Activated B cell treated with CpG ODN at 0.5 μM for 24 hours (primary cell): ENCODE measurements at regions not wholly inside any gene's neighbourhood (a gene's known extent, or its start where the extent isn't known, plus 50 kb on each side); places are given as distances from the start of the nearest gene placed in this dataset.

Source experiments
- ATAC-seq: fragments of 200-7000 bp; cut with Tn5 transposase; one replicate; pipeline ENCODE4 v1.10.0; 2021; ENCODE audit warnings: low read depth, mild to moderate bottlenecking, moderate library complexity
- CTCF ChIA-PET: fragments of 350-600 bp; sonication (Branson Sonifier 250); formaldehyde crosslinking; loops from one replicate; lab custom pipeline; 2021; ENCODE audit warnings: antibody characterized with exemption; lab: Charles Lee
- POLR2A ChIA-PET: fragments of 350-600 bp; sonication (Branson Sonifier 250); formaldehyde crosslinking; loops from one replicate; lab custom pipeline; 2021; ENCODE audit warnings: antibody characterized with exemption; lab: Charles Lee
- DNase-seq: peaks from one replicate; pipeline ENCODE4 v3.0.0; 2022
- H3K27ac Mint-ChIP-seq: one replicate; pipeline ENCODE4 v1.8.0; 2020; ENCODE audit warnings: mixed read lengths
- H3K27me3 Mint-ChIP-seq: one replicate; pipeline ENCODE4 v1.8.0; 2021; ENCODE audit warnings: mixed read lengths
- H3K36me3 Mint-ChIP-seq: one replicate; pipeline ENCODE4 v1.8.0; 2021; ENCODE audit warnings: low read depth, mixed read lengths
- H3K4me1 Mint-ChIP-seq: one replicate; pipeline ENCODE4 v1.8.0; 2021; ENCODE audit warnings: mixed read lengths
- H3K4me3 Mint-ChIP-seq: one replicate; pipeline ENCODE4 v1.8.0; 2020; ENCODE audit warnings: mild to moderate bottlenecking, mixed read lengths
- H3K9me3 Mint-ChIP-seq: one replicate; pipeline ENCODE4 v1.8.0; 2020; ENCODE audit warnings: mixed read lengths
- intact Hi-C: fragments of 100-400 bp; cut with micrococcal nuclease; formaldehyde crosslinking; loops from one replicate; pipeline ENCODE4 v1.15.1; 2024
- TF ChIP-seq, protein P1 (sequence below): fragments of 200-600 bp; IDR thresholded peaks from one replicate; pipeline ENCODE4 v1.8.0; 2022; ENCODE audit warnings: antibody characterized with exemption, mild to moderate bottlenecking

GRCh38 chr7:125746510-125746909, 816.9 kb upstream of the POT1 start:
- TF ChIP-seq, protein P1, sequence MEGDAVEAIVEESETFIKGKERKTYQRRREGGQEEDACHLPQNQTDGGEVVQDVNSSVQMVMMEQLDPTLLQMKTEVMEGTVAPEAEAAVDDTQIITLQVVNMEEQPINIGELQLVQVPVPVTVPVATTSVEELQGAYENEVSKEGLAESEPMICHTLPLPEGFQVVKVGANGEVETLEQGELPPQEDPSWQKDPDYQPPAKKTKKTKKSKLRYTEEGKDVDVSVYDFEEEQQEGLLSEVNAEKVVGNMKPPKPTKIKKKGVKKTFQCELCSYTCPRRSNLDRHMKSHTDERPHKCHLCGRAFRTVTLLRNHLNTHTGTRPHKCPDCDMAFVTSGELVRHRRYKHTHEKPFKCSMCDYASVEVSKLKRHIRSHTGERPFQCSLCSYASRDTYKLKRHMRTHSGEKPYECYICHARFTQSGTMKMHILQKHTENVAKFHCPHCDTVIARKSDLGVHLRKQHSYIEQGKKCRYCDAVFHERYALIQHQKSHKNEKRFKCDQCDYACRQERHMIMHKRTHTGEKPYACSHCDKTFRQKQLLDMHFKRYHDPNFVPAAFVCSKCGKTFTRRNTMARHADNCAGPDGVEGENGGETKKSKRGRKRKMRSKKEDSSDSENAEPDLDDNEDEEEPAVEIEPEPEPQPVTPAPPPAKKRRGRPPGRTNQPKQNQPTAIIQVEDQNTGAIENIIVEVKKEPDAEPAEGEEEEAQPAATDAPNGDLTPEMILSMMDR: no peak
- POLR2A ChIA-PET: no interaction called here
- H3K36me3 Mint-ChIP-seq: no peaks in the 10 kb centered on the region
- no peak for DNase-seq
- intact Hi-C loops: no loop called here
- CTCF ChIA-PET: no interaction called here
- H3K9me3 Mint-ChIP-seq: peaks cover 10% of the 10 kb centered on the region
- ATAC-seq: no peak
- H3K27me3 Mint-ChIP-seq: no peaks in the 10 kb centered on the region
- no peaks in the 10 kb centered on the region for H3K4me1 Mint-ChIP-seq
- H3K4me3 Mint-ChIP-seq: no peak overlapping the region
- H3K27ac Mint-ChIP-seq: no peak overlapping the region

GRCh38 chr7:125727215-125727614, 797.6 kb upstream of the POT1 start:
- H3K9me3 Mint-ChIP-seq: peaks cover 3% of the 10 kb centered on the region
- H3K36me3 Mint-ChIP-seq: no peaks in the 10 kb centered on the region
- no peak for DNase-seq
- no peak overlapping the region for H3K27ac Mint-ChIP-seq
- intact Hi-C loops: no loop called here
- H3K4me1 Mint-ChIP-seq: no peaks in the 10 kb centered on the region
- TF ChIP-seq, protein P1: no peak
- ATAC-seq: no peak
- H3K4me3 Mint-ChIP-seq: no peak overlapping the region
- ChIA-PET POLR2A (no interaction called here), CTCF (no interaction called here)
- no peaks in the 10 kb centered on the region for H3K27me3 Mint-ChIP-seq

DNA sequence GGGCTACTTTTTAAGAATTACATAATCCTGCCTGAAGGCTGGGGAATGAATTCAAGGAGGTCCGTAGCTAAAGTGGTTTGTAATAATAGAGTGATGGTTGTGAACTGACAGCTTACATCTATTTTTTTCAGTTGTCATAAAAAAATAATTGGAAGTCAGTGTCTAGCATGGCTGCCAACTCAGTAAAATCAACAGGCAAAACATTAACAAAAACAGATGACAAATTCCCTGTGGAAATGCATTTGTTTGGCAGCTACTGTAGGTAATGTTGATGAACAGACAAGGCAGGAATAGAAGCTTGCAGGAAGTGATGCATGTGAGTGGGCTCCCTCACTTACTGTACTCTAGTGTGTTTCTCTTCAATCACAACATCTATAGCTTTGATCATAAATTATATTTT, 766.0 kb upstream of the POT1 start:
- Mint-ChIP-seq H3K36me3 (no peaks in the 10 kb centered on the region), H3K9me3 (peaks cover 2% of the 10 kb centered on the region), H3K4me1 (no peaks in the 10 kb centered on the region), H3K27ac (no peak overlapping the region), H3K4me3 (no peak overlapping the region), H3K27me3 (no peaks in the 10 kb centered on the region)
- no peak for ATAC-seq
- TF ChIP-seq, protein P1: no peak
- no peak for DNase-seq
- ChIA-PET CTCF (no interaction called here), POLR2A (no interaction called here)
- intact Hi-C loops: no loop called here

DNA sequence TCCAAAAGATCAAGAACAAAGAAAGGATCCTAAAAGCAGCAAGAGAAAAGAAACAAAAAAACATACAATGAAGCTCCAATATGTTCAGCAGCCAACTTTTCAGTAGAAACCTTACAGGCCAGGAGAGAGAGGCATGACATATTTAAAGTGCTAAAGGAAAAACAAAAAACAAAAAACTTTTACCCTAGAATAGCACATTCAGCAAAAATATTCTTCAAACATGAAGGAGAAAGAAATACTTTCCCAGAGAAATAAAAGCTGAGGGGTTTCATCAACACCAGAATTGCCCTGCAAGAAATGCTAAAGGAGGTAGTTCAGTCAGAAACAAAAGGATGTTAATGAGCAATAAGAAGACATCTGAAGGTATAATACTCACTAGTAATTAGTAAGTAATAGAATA, 753.5 kb upstream of the POT1 start:
- no peaks in the 10 kb centered on the region for H3K9me3 Mint-ChIP-seq
- POLR2A ChIA-PET: no interaction called here
- no peak overlapping the region for H3K4me3 Mint-ChIP-seq
- H3K27me3 Mint-ChIP-seq: no peaks in the 10 kb centered on the region
- no peak overlapping the region for H3K27ac Mint-ChIP-seq
- H3K4me1 Mint-ChIP-seq: no peaks in the 10 kb centered on the region
- ATAC-seq: no peak
- no peaks in the 10 kb centered on the region for H3K36me3 Mint-ChIP-seq
- intact Hi-C loops: no loop called here
- CTCF ChIA-PET: no interaction called here
- DNase-seq: no peak
- TF ChIP-seq, protein P1: no peak

GRCh38 chr7:125681508-125681907, 751.9 kb upstream of the POT1 start:
- H3K36me3 Mint-ChIP-seq: no peaks in the 10 kb centered on the region
- no peak overlapping the region for H3K27ac Mint-ChIP-seq
- intact Hi-C loops: no loop called here
- no peaks in the 10 kb centered on the region for H3K4me1 Mint-ChIP-seq
- ATAC-seq (no peak), DNase-seq (no peak)
- no peaks in the 10 kb centered on the region for H3K27me3 Mint-ChIP-seq
- no peaks in the 10 kb centered on the region for H3K9me3 Mint-ChIP-seq
- no peak overlapping the region for H3K4me3 Mint-ChIP-seq
- TF ChIP-seq, protein P1: no peak
- ChIA-PET CTCF (no interaction called here), POLR2A (no interaction called here)
